Middle frontal gyrus (tissue), 1 donor: ENCODE measurements at regions not wholly inside any gene's neighbourhood (a gene's known extent, or its start where the extent isn't known, plus 50 kb on each side); places are given as distances from the start of the nearest gene placed in this dataset.
"Not testable (repeated sequence)": the region's sequence is repeated elsewhere in the genome, so short reads cannot be mapped to it uniquely, and the experiment has no call there.

Experiments used
- DNase-seq: peaks from one replicate; pipeline ENCODE4 v3.0.0-alpha.2; 2015; ENCODE audit warnings: low spot score; ENCODE audit errors: extremely low spot score

- DNase-seq = no peak
Observed at GRCh38 chr18:76643996-76644395, 149.0 kb upstream of the ZNF516 start.

- DNase-seq = no peak
Observed at GRCh38 chr18:76643199-76643598, 148.2 kb upstream of the ZNF516 start.

GRCh38 chr18:76640438-76640837 is 145.4 kb upstream of the ZNF516 start:
- no peak for DNase-seq

- no peak for DNase-seq
Observed at GRCh38 chr18:76634564-76634963, 139.5 kb upstream of the ZNF516 start.

- DNase-seq = no peak
Observed at GRCh38 chr18:76633588-76634269, 138.7 kb upstream of the ZNF516 start.

GRCh38 chr18:76627444-76627843 is 132.4 kb upstream of the ZNF516 start:
- no peak for DNase-seq

- no peak for DNase-seq
Observed at GRCh38 chr18:76626991-76627390, 131.9 kb upstream of the ZNF516 start.

GRCh38 chr18:76622651-76623050 is 127.6 kb upstream of the ZNF516 start:
- DNase-seq = no peak

GRCh38 chr18:76621782-76622495 is 126.9 kb upstream of the ZNF516 start:
- DNase-seq = no peak

GRCh38 chr18:76621226-76621625 is 126.2 kb upstream of the ZNF516 start:
- DNase-seq = no peak

- no peak for DNase-seq
Observed at GRCh38 chr18:76620321-76621170, 125.5 kb upstream of the ZNF516 start.

GRCh38 chr18:76619621-76620315 is 124.7 kb upstream of the ZNF516 start:
- DNase-seq = no peak

- DNase-seq = no peak
Observed at GRCh38 chr18:76619261-76619620, 124.2 kb upstream of the ZNF516 start.

- DNase-seq = no peak
Observed at GRCh38 chr18:76618721-76619120, 123.7 kb upstream of the ZNF516 start.

GRCh38 chr18:76616373-76616772 is 121.3 kb upstream of the ZNF516 start:
- DNase-seq = no peak

GRCh38 chr18:76615065-76615733 is 120.2 kb upstream of the ZNF516 start:
- no peak for DNase-seq

- no peak for DNase-seq
Observed at GRCh38 chr18:76613755-76614120, 118.7 kb upstream of the ZNF516 start.

- DNase-seq = no peak
Observed at GRCh38 chr18:76613053-76613754, 118.2 kb upstream of the ZNF516 start.

GRCh38 chr18:76611750-76612045 is 116.7 kb upstream of the ZNF516 start:
- DNase-seq = not testable (repeated sequence)

GRCh38 chr18:76610933-76611749 is 116.1 kb upstream of the ZNF516 start:
- DNase-seq = no peak
